HG03432 (cell line): ENCODE measurements at regions not wholly inside any gene's neighbourhood (a gene's known extent, or its start where the extent isn't known, plus 50 kb on each side); places are given as distances from the start of the nearest gene placed in this dataset.
A peak's percentile ranks its signal among the peaks of the same experiment; 100 is the strongest.
"Not testable (repeated sequence)": the region's sequence is repeated elsewhere in the genome, so short reads cannot be mapped to it uniquely, and the experiment has no call there.

Experiments used
- ATAC-seq: cut with Tn5 transposase; IDR thresholded peaks from one replicate; pipeline ENCODE4 v1.9.1; 2021; ENCODE audit warnings: mild to moderate bottlenecking, moderate library complexity; ENCODE audit not compliant: unreplicated experiment

GRCh38 chr12:125540580-125541204 lies 475.5 kb downstream of the AACS start:
- ATAC-seq, result peak; percentile 47

GRCh38 chr12:125544960-125545359 lies 479.7 kb downstream of the AACS start:
- ATAC-seq, result no peak

GRCh38 chr12:125549171-125549570 lies 483.9 kb downstream of the AACS start:
- ATAC-seq, result no peak

GRCh38 chr12:125549836-125550235 lies 484.6 kb downstream of the AACS start:
- ATAC-seq, result no peak

GRCh38 chr12:125552295-125552694 lies 487.1 kb downstream of the AACS start:
- ATAC-seq, result no peak

- ATAC-seq, result not testable (repeated sequence)
Observed at GRCh38 chr12:125561008-125561407, 495.8 kb downstream of the AACS start.

- no peak for ATAC-seq
Observed at GRCh38 chr12:125564753-125565152, 499.5 kb downstream of the AACS start.

GRCh38 chr12:125567581-125567980 lies 502.3 kb downstream of the AACS start:
- no peak for ATAC-seq

GRCh38 chr12:125568306-125568705 lies 503.1 kb downstream of the AACS start:
- no peak for ATAC-seq

GRCh38 chr12:125573271-125573670 lies 508.0 kb downstream of the AACS start:
- no peak for ATAC-seq

- no peak for ATAC-seq
Observed at GRCh38 chr12:125577334-125577733, 512.1 kb downstream of the AACS start.

- no peak for ATAC-seq
Observed at GRCh38 chr12:125579916-125580315, 514.7 kb downstream of the AACS start.

- no peak for ATAC-seq
Observed at GRCh38 chr12:125583071-125583470, 517.8 kb downstream of the AACS start.

- ATAC-seq, result no peak
Observed at GRCh38 chr12:125586441-125586840, 521.2 kb downstream of the AACS start.

GRCh38 chr12:125593269-125593668 lies 528.0 kb downstream of the AACS start:
- ATAC-seq, result no peak

GRCh38 chr12:125604976-125605375 lies 539.7 kb downstream of the AACS start:
- no peak for ATAC-seq

GRCh38 chr12:125606312-125606711 lies 541.1 kb downstream of the AACS start:
- ATAC-seq, result no peak

GRCh38 chr12:125610292-125610691 lies 545.1 kb downstream of the AACS start:
- no peak for ATAC-seq

GRCh38 chr12:125610971-125611370 lies 545.7 kb downstream of the AACS start:
- no peak for ATAC-seq

GRCh38 chr12:125614058-125614457 lies 548.8 kb downstream of the AACS start:
- ATAC-seq, result no peak

- ATAC-seq, result no peak
Observed at GRCh38 chr12:125619723-125620122, 554.5 kb downstream of the AACS start.

GRCh38 chr12:125633686-125634085 lies 568.5 kb downstream of the AACS start:
- ATAC-seq, result no peak

GRCh38 chr12:125634813-125635212 lies 569.6 kb downstream of the AACS start:
- no peak for ATAC-seq
